ENCODE measurements at regions not wholly inside any gene's neighbourhood (a gene's known extent, or its start where the extent isn't known, plus 50 kb on each side); places are given as distances from the start of the nearest gene placed in this dataset.

DNA sequence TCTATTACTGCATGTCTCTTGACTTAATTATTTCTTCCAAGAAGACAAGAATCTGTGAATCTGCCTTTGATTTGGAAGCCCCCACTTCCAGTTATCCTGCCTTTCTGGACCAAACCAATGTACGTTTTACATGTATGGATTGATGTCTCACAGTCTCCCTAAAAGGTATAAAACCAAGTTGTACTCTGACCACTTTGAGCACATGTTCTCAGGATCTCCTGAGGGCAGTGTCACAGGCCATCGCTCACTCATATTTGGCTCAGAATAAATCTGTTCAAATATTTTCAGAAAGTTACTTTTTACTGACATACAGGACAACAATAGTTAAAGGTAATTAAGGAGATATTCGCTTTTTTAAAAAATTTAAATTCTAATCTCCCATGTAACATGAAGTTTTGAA lies 188.6 kb upstream of the CPXCR1 start:
- H3K9me3 ChIP-seq (ENCODE audit: control insufficient read depth, insufficient read depth, low read length) = no peaks in the 10 kb centered on the region; the same call in 1 of the 2 replicates
- H2BK15ac ChIP-seq (ENCODE audit: low read depth, low read length) = no peak overlapping the region
- no peak overlapping the region for H4K91ac ChIP-seq (ENCODE audit: insufficient read depth, low read depth, low read length)
- no peaks in the 10 kb centered on the region for H3K9me1 ChIP-seq (ENCODE audit: insufficient read depth, low read length)
- in situ Hi-C loops (cut with MboI; ENCODE audit: low sequenced_read_pairs) = no loop called here
- no peaks in the 10 kb centered on the region for H3K27me3 ChIP-seq (ENCODE audit: control insufficient read depth, insufficient read depth, low read length)
- no peak overlapping the region for H3K9ac ChIP-seq (ENCODE audit: low read depth, low read length)
- TF ChIP-seq SMC3 (IDR thresholded peaks at IDR 0.05; ENCODE audit: low read depth, low read length) = no peak
- TF ChIP-seq NFE2L2 (IDR thresholded peaks at IDR 0.05; ENCODE audit: low read depth, low read length) = no peak
- no peak for TF ChIP-seq MXI1 (IDR thresholded peaks at IDR 0.05; ENCODE audit: borderline replicate concordance, low read depth, low read length)
- TF ChIP-seq MAFK (IDR thresholded peaks at IDR 0.05; ENCODE audit: low read depth, low read length) = no peak
- TF ChIP-seq, protein P1, sequence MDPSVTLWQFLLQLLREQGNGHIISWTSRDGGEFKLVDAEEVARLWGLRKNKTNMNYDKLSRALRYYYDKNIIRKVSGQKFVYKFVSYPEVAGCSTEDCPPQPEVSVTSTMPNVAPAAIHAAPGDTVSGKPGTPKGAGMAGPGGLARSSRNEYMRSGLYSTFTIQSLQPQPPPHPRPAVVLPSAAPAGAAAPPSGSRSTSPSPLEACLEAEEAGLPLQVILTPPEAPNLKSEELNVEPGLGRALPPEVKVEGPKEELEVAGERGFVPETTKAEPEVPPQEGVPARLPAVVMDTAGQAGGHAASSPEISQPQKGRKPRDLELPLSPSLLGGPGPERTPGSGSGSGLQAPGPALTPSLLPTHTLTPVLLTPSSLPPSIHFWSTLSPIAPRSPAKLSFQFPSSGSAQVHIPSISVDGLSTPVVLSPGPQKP (IDR thresholded peaks at IDR 0.05; ENCODE audit: borderline replicate concordance, low read depth, low read length) = no peak
- no peak for TF ChIP-seq FOS (IDR thresholded peaks at IDR 0.05; ENCODE audit: low read depth, low read length)
- no peak for TF ChIP-seq RAD21 (IDR thresholded peaks at IDR 0.05; ENCODE audit: low read length)
- no peak overlapping the region for H3K4me3 ChIP-seq (ENCODE audit: insufficient read depth, low read depth, low read length)
- no peaks in the 10 kb centered on the region for H4K20me1 ChIP-seq (ENCODE audit: insufficient read depth, low read length)
- dilution Hi-C loops (cut with HindIII; ENCODE audit: low sequenced_read_pairs, unreplicated experiment) = no loop called here
- no peak overlapping the region for H3K4ac ChIP-seq (ENCODE audit: low read depth, low read length)
- H2BK120ac ChIP-seq (ENCODE audit: low read depth, low read length) = no peak overlapping the region
- H4K8ac ChIP-seq (ENCODE audit: low read depth in 2 of 2, low read length in 2 of 2) = no peak overlapping the region
- H2BK5ac ChIP-seq (ENCODE audit: low read depth, low read length, poor library complexity, severe bottlenecking) = no peak overlapping the region
- H4K5ac ChIP-seq (ENCODE audit: low read depth, low read length) = no peak overlapping the region
- ChIA-PET POLR2A (ENCODE audit: unreplicated experiment) (no interaction called here), CTCF (no interaction called here)
- H3K4me1 ChIP-seq (ENCODE audit: control insufficient read depth, insufficient read depth, low read length) = no peaks in the 10 kb centered on the region
- no peaks in the 10 kb centered on the region for H3K79me1 ChIP-seq (ENCODE audit: low read depth in 1 of 2, low read length in 2 of 2)
- H3K18ac ChIP-seq (ENCODE audit: low read depth, low read length) = no peak overlapping the region
- no peak overlapping the region for H2AK9ac ChIP-seq (replicated peaks; ENCODE audit: low read depth, low read length, poor library complexity)
- no peak overlapping the region for H2AFZ ChIP-seq (replicated peaks; ENCODE audit: low read length, poor library complexity)
- no peak overlapping the region for H3K4me2 ChIP-seq (ENCODE audit: low read depth, low read length)
- ATAC-seq (ENCODE audit: low read depth) (no peak), DNase-seq (no peak)
- H3K23ac ChIP-seq (ENCODE audit: low read depth, low read length) = no peak overlapping the region
- no peak overlapping the region for H2BK20ac ChIP-seq (ENCODE audit: low read depth, low read length)
- H3K14ac ChIP-seq (replicated peaks; ENCODE audit: low read depth, low read length) = no peak overlapping the region
- no peaks in the 10 kb centered on the region for H3K36me3 ChIP-seq (ENCODE audit: control insufficient read depth, insufficient read depth, low read length)
- WGBS, 2 experiments (ENCODE audit: extremely low coverage in 2 of 2, insufficient read length in 1 of 2) = no CpG with 5 or more reads among the region's 3 CpGs
- no peak overlapping the region for H2AK5ac ChIP-seq (ENCODE audit: low read depth, low read length)
- BruUV-seq (replicated peaks) = no TSS peak
- intact Hi-C loops (cut with micrococcal nuclease) = no loop called here
- H3K27ac ChIP-seq (ENCODE audit: insufficient read depth, low read length) = no peak overlapping the region
- no peak overlapping the region for H3K56ac ChIP-seq (ENCODE audit: extremely low read depth, insufficient read depth, low read length)
